Gastrocnemius medialis (tissue), 4 donors: ENCODE measurements at regions not wholly inside any gene's neighbourhood (a gene's known extent, or its start where the extent isn't known, plus 50 kb on each side); places are given as distances from the start of the nearest gene placed in this dataset.

ENCODE experiments used
- ATAC-seq, 2 donors: fragments of 150-250 bp; one replicate each; pipeline ENCODE4 v1.9.1; 2016
- DNase-seq, 2 donors: peaks; one replicate each; pipeline ENCODE4 v3.0.0-alpha.2; 2019
- H3K27ac ChIP-seq, 4 donors: fragments of 200-600 bp; sonication (generic); 1 replicate in 1 of 4; 2 replicates in 3 of 4; pipeline ENCODE4 v1.5.1; 2016 to 2018; ENCODE audit warnings: mild to moderate bottlenecking in 2 of 4, moderate library complexity in 1 of 4
- H3K27me3 ChIP-seq, 3 donors: fragments of 200-600 bp; sonication (generic) in 2 of 3; 1 replicate in 1 of 3; 2 replicates in 2 of 3; pipeline versions ENCODE4 v1.5.1 to v1.6.0; 2016 to 2019; ENCODE audit warnings: mild to moderate bottlenecking in 1 of 3, moderate library complexity in 1 of 3
- H3K36me3 ChIP-seq, 2 donors: fragments of 200-600 bp; sonication (generic) in 1 of 2; one replicate each; pipeline ENCODE4 v1.5.1; 2017 to 2018
- H3K4me1 ChIP-seq, 2 donors: fragments of 200-600 bp; sonication (generic) in 1 of 2; one replicate each; pipeline ENCODE4 v1.5.1; 2016 to 2017; ENCODE audit warnings: mild to moderate bottlenecking in 2 of 2
- H3K4me3 ChIP-seq, 4 donors: fragments of 200-600 bp; sonication (generic) in 3 of 4; 1 replicate in 1 of 4; 2 replicates in 3 of 4; pipeline ENCODE4 v1.5.1; 2016 to 2019; ENCODE audit warnings: mild to moderate bottlenecking in 2 of 4
- H3K9me3 ChIP-seq, 3 donors: fragments of 200-600 bp; sonication (generic) in 2 of 3; 1 replicate in 1 of 3; 2 replicates in 2 of 3; pipeline ENCODE4 v1.5.1; 2016 to 2019
- POLR2A ChIP-seq, 2 donors: fragments of 450-650 bp; IDR thresholded peaks; one replicate each; pipeline ENCODE4 v1.6.1; 2017; ENCODE audit warnings: antibody characterized with exemption in 2 of 2, mild to moderate bottlenecking in 2 of 2, moderate library complexity in 2 of 2
- in situ Hi-C, 4 donors: fragments of 200-750 bp; cut with MboI; loops; one replicate each; pipeline versions ENCODE4 v1.15.0 to v1.8.0; 2017; ENCODE audit warnings: low sequenced_read_pairs in 4 of 4
- intact Hi-C: fragments of 100-400 bp; cut with DNase I; formaldehyde crosslinking; loops from one replicate; pipeline ENCODE4 v1.15.1; 2023; ENCODE audit warnings: low total_unique reads
- TF ChIP-seq, protein P1 (sequence below), 5 experiments: fragments of 450-650 bp in 3 of 5; fragments of 200-600 bp in 2 of 5; sonication (generic) in 2 of 5; IDR thresholded peaks in 4 of 5; conservative IDR thresholded peaks in 1 of 5; 1 replicate in 4 of 5; 2 replicates in 1 of 5; pipeline ENCODE4 v1.5.1; 2016 to 2019; ENCODE audit warnings: antibody characterized with exemption in 5 of 5, mild to moderate bottlenecking in 3 of 5, moderate library complexity in 3 of 5

DNA sequence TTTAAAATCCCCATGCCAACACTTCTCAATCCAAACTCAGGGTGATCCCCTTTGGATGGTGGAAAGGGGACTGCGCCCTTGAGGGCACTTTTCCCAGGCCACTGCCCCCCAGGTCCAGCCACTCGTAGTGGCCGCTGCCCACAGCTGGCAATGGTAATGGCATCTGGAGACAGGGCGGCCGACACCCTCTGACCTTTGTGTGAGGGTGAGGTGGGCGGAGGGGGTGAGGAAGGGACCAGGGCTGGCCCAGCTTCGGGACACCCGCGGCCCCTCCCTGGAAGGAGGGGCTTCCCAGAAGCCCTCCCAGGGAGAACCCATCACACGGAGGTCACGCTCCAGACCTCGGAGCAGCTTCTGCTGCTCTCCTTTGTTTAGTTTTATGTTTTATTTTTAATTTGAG lies 289.7 kb downstream of the FOXL1 start:
- no peak for DNase-seq
- intact Hi-C loops: loop anchor here (5.0 kb wide), 1 partner anchor 291 kb away; the partner anchor contains the start of gene FOXL1
- H3K27ac ChIP-seq: no peak overlapping the region

DNA sequence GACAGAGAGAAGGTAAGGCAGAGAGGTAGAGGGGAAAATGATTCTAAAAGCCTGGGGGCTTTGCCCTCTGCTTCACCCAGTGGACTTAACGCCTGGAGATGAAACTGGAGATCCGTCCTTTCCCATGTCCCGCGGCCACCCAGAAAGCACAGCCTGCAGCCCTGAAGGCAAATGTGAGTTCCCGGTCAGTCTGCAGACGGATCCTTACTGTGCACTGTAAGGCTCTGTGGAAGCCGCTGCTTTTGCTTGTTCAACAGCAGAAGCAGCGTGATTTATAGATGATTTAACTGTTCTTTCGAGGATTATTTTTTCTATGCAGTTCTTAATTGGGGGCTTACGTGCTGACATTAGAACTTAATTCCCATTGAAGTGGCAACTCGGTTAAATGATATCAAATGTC lies 290.4 kb downstream of the FOXL1 start:
- H3K4me3 ChIP-seq: no peak overlapping the region
- H3K4me1 ChIP-seq: peaks cover 8 to 15% of the 10 kb centered on the region in 2 donors
- H3K27me3 ChIP-seq: no peaks in the 10 kb centered on the region

More for the DNA sequence above, 289.7 kb downstream of the FOXL1 start:
- peaks cover 8 to 15% of the 10 kb centered on the region in 2 donors for H3K4me1 ChIP-seq
- no peaks in the 10 kb centered on the region for H3K27me3 ChIP-seq
- no peak overlapping the region for H3K4me3 ChIP-seq
- in situ Hi-C loops: no loop called here
- TF ChIP-seq, protein P1, sequence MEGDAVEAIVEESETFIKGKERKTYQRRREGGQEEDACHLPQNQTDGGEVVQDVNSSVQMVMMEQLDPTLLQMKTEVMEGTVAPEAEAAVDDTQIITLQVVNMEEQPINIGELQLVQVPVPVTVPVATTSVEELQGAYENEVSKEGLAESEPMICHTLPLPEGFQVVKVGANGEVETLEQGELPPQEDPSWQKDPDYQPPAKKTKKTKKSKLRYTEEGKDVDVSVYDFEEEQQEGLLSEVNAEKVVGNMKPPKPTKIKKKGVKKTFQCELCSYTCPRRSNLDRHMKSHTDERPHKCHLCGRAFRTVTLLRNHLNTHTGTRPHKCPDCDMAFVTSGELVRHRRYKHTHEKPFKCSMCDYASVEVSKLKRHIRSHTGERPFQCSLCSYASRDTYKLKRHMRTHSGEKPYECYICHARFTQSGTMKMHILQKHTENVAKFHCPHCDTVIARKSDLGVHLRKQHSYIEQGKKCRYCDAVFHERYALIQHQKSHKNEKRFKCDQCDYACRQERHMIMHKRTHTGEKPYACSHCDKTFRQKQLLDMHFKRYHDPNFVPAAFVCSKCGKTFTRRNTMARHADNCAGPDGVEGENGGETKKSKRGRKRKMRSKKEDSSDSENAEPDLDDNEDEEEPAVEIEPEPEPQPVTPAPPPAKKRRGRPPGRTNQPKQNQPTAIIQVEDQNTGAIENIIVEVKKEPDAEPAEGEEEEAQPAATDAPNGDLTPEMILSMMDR (IDR thresholded peaks at IDR 0.05 in 4 of 5, conservative IDR thresholded peaks at IDR 0.05 in 1 of 5): no peak
- no peak for TF ChIP-seq POLR2A (IDR thresholded peaks at IDR 0.05)
- no peaks in the 10 kb centered on the region for H3K36me3 ChIP-seq
- H3K9me3 ChIP-seq: no peaks in the 10 kb centered on the region
- ATAC-seq: no peak

DNA sequence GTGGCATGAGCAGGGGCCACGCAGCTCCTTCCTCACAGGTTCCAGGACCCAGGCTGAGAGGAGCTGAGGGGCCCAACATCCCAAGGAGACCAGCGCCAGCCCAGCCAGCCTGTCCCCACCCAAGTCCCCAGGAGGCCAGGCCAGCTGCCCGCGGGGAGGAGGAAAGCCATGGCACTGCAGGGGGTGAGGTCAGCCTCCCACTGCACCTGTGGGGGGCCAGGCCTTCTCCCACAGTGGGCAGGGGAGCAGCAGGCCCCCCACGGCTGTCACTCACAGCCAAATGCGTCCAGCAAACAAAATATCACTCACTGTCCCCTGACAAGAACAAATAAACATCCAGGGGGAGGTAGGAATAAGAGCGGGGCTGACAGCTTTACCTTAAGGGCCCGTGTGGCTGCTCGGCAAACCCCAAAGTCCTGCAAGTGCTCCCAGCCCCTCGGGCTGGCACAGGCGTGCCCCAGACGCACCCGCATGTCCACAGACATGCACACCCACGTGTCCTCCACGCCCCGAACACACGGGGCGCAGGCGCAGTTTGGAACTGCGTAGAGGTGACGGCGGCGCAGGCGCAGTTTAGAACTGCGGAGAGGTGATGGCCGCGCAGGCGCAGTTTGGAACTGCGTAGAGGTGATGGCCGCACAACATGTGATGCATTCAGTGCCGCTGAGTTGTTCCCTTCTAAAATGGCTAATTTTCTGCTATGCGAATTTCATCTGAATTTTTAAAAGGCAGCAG lies 291.1 kb downstream of the FOXL1 start:
- Histone ChIP-seq H3K27me3 (no peaks in the 10 kb centered on the region), H3K27ac (no peak overlapping the region)
- intact Hi-C loops: loop anchor here (5.0 kb wide), 1 partner anchor 292 kb away; the partner anchor contains the start of gene FOXL1

More for the DNA sequence above, 290.4 kb downstream of the FOXL1 start:
- no peaks in the 10 kb centered on the region for H3K36me3 ChIP-seq
- intact Hi-C loops (loop anchor here (5.0 kb wide), 1 partner anchor 291 kb away; the partner anchor contains the start of gene FOXL1), in situ Hi-C loops (no loop called here)
- DNase-seq (no peak), ATAC-seq (no peak)
- H3K9me3 ChIP-seq: no peaks in the 10 kb centered on the region
- no peak overlapping the region for H3K27ac ChIP-seq
- TF ChIP-seq, protein P1 (IDR thresholded peaks at IDR 0.05 in 4 of 5, conservative IDR thresholded peaks at IDR 0.05 in 1 of 5): no peak
- TF ChIP-seq POLR2A (IDR thresholded peaks at IDR 0.05): no peak

DNA sequence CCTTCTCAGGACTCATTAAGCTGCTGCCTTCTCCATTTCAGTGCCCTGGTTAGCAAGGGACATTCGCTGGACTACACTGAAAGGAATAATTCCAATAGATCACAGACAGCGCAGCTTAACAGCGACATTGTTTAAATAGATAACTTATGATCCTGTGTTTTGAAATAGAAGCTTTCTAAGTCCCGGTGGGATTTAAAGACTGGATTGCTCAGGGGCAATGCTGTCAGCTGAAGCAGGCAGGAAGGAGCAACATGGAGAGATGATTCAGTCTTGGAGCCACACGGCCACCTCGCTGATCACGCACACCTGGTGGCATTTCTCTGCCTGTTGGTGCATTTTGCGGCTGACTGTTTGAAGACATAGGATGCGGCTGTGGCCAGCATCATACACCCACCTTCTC lies 292.0 kb downstream of the FOXL1 start:
- no peaks in the 10 kb centered on the region for H3K36me3 ChIP-seq
- no peak for DNase-seq
- TF ChIP-seq, protein P1 (IDR thresholded peaks at IDR 0.05 in 4 of 5, conservative IDR thresholded peaks at IDR 0.05 in 1 of 5): no peak
- no peak for TF ChIP-seq POLR2A (IDR thresholded peaks at IDR 0.05)
- no peaks in the 10 kb centered on the region for H3K9me3 ChIP-seq
- no peak overlapping the region for H3K4me3 ChIP-seq
- H3K27ac ChIP-seq: no peak overlapping the region
- intact Hi-C loops: no loop called here
- peaks cover 8 to 14% of the 10 kb centered on the region in 2 donors for H3K4me1 ChIP-seq
- H3K27me3 ChIP-seq: peaks cover 0 to 2% (median 0%) of the 10 kb centered on the region in 3 donors
- ATAC-seq: no peak
- in situ Hi-C loops: loop anchor here in 1 of 4 donors (10.0 kb wide), 1 partner anchor 306 kb away; the partner anchor contains the start of gene FOXC2

More for the DNA sequence above, 291.1 kb downstream of the FOXL1 start:
- DNase-seq: no peak
- TF ChIP-seq POLR2A (IDR thresholded peaks at IDR 0.05): no peak
- in situ Hi-C loops: loop anchor here in 1 of 4 donors (10.0 kb wide), 1 partner anchor 305 kb away; the partner anchor contains the start of gene FOXC2
- ATAC-seq: no peak
- Histone ChIP-seq H3K4me3 (no peak overlapping the region), H3K4me1 (peaks cover 8 to 15% of the 10 kb centered on the region in 2 donors), H3K9me3 (no peaks in the 10 kb centered on the region), H3K36me3 (no peaks in the 10 kb centered on the region)

DNA sequence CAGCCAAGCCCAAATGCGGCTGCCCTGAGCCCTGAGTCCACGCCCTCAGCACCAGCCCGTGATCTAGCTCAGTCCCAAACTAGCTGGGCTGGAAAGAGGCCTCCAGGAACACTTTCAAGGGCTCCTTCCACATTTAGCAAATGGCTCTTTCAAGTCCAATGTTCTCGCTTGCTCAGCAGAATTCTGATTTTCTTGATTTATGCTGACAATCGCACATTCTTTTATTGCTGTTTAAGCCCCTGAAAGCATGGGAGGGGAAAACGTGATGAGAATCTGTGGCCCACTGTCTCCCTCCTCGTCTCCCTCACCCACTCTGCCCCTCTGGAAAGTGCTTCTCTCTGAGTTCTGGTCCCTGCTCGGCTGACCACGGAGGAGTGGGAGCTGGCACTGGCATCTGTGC lies 293.8 kb downstream of the FOXL1 start:
- H3K36me3 ChIP-seq: no peaks in the 10 kb centered on the region
- ATAC-seq: no peak
- H3K4me3 ChIP-seq: no peak overlapping the region
- H3K9me3 ChIP-seq: no peaks in the 10 kb centered on the region
- intact Hi-C loops: no loop called here
- DNase-seq: no peak
- in situ Hi-C loops: loop anchor here in 1 of 4 donors (10.0 kb wide), 1 partner anchor 307 kb away; the partner anchor contains the start of gene FOXC2
- TF ChIP-seq, protein P1 (IDR thresholded peaks at IDR 0.05 in 4 of 5, conservative IDR thresholded peaks at IDR 0.05 in 1 of 5): no peak
- no peak overlapping the region for H3K27ac ChIP-seq
- peaks cover 0 to 7% (median 2%) of the 10 kb centered on the region in 3 donors for H3K27me3 ChIP-seq
- H3K4me1 ChIP-seq: no peaks in the 10 kb centered on the region
